Ishikawa (cell line): ENCODE measurements at regions not wholly inside any gene's neighbourhood (a gene's known extent, or its start where the extent isn't known, plus 50 kb on each side); places are given as distances from the start of the nearest gene placed in this dataset.

Source experiments
- CEBPB ChIP-seq: IDR thresholded peaks from 2 replicates; pipeline ENCODE4 v1.6.1; 2012
- CREB1 ChIP-seq: IDR thresholded peaks from 2 replicates; pipeline ENCODE4 v1.6.1; 2012; ENCODE audit warnings: low read depth
- EGR1 ChIP-seq: IDR thresholded peaks from 2 replicates; pipeline ENCODE4 v1.6.1; 2012
- EP300 ChIP-seq: IDR thresholded peaks from 2 replicates; pipeline ENCODE4 v1.6.1; 2012; ENCODE audit warnings: borderline replicate concordance
- FOXM1 ChIP-seq: IDR thresholded peaks from 2 replicates; pipeline ENCODE4 v1.6.1; 2012; ENCODE audit warnings: low read depth, borderline replicate concordance
- MAX ChIP-seq: IDR thresholded peaks from 2 replicates; pipeline ENCODE4 v1.6.1; 2012
- NFIC ChIP-seq: IDR thresholded peaks from 2 replicates; pipeline ENCODE4 v1.6.1; 2012
- RAD21 ChIP-seq: IDR thresholded peaks from 2 replicates; pipeline ENCODE4 v1.6.1; 2012; ENCODE audit warnings: low read depth
- REST ChIP-seq: IDR thresholded peaks from 2 replicates; pipeline ENCODE4 v1.6.1; 2012; ENCODE audit warnings: low read depth, mild to moderate bottlenecking
- TAF1 ChIP-seq: IDR thresholded peaks from 2 replicates; pipeline ENCODE4 v1.6.1; 2012; ENCODE audit warnings: low read depth, mild to moderate bottlenecking
- TCF12 ChIP-seq: IDR thresholded peaks from 2 replicates; pipeline ENCODE4 v1.6.1; 2012; ENCODE audit warnings: low read depth
- TEAD4 ChIP-seq: IDR thresholded peaks from 2 replicates; pipeline ENCODE4 v1.6.1; 2012
- USF1 ChIP-seq: IDR thresholded peaks from 2 replicates; pipeline ENCODE4 v1.6.1; 2012
- YY1 ChIP-seq: IDR thresholded peaks from 2 replicates; pipeline ENCODE4 v1.6.1; 2012; ENCODE audit warnings: low read depth
- ZBTB7A ChIP-seq: IDR thresholded peaks from 2 replicates; pipeline ENCODE4 v1.6.1; 2012; ENCODE audit warnings: low read depth

- TF ChIP-seq EGR1: no peak
Observed at GRCh38 chr14:71333705-71334104, 426.4 kb downstream of the PCNX1 start.

- TF ChIP-seq FOXM1 (no peak), CEBPB (peak; percentile 77), NFIC (no peak), TCF12 (no peak), YY1 (no peak), TEAD4 (no peak)
Observed at GRCh38 chr14:71336489-71337192, 429.4 kb downstream of the PCNX1 start.

- TF ChIP-seq RAD21 (no peak), TEAD4 (no peak)
Observed at GRCh38 chr14:71338153-71338552, 430.9 kb downstream of the PCNX1 start.

GRCh38 chr14:71339650-71340415, 432.6 kb downstream of the PCNX1 start:
- TF ChIP-seq MAX: no peak
- TF ChIP-seq CREB1: no peak
- TF ChIP-seq TEAD4: no peak
- TF ChIP-seq RAD21: no peak
- no peak for TF ChIP-seq EGR1
- no peak for TF ChIP-seq YY1

GRCh38 chr14:71341156-71341555, 433.9 kb downstream of the PCNX1 start:
- no peak for TF ChIP-seq TAF1
- TF ChIP-seq ZBTB7A: no peak
- no peak for TF ChIP-seq CEBPB
- no peak for TF ChIP-seq FOXM1
- no peak for TF ChIP-seq USF1
- no peak for TF ChIP-seq MAX
- TF ChIP-seq TCF12: no peak
- no peak for TF ChIP-seq NFIC
- TF ChIP-seq EGR1: no peak
- no peak for TF ChIP-seq EP300
- TF ChIP-seq YY1: no peak
- no peak for TF ChIP-seq REST
- TF ChIP-seq CREB1: no peak
- TF ChIP-seq TEAD4: no peak
- TF ChIP-seq RAD21: no peak

GRCh38 chr14:71343724-71344123, 436.5 kb downstream of the PCNX1 start:
- TF ChIP-seq TEAD4 (no peak), TCF12 (no peak), USF1 (no peak), RAD21 (no peak), MAX (no peak), YY1 (no peak), CREB1 (no peak), EGR1 (no peak)

- TF ChIP-seq EP300 (no peak), MAX (no peak), CEBPB (no peak), RAD21 (no peak), EGR1 (no peak), USF1 (no peak), REST (no peak), ZBTB7A (no peak), CREB1 (no peak), TAF1 (no peak), YY1 (no peak), FOXM1 (no peak), TEAD4 (no peak), TCF12 (no peak), NFIC (no peak)
Observed at GRCh38 chr14:71344506-71344905, 437.2 kb downstream of the PCNX1 start.
